Erythroblast (primary cell): ENCODE measurements at regions not wholly inside any gene's neighbourhood (a gene's known extent, or its start where the extent isn't known, plus 50 kb on each side); places are given as distances from the start of the nearest gene placed in this dataset.

Experiments
- GATA1 ChIP-seq: IDR thresholded peaks from 2 replicates; pipeline ENCODE4 v1.6.1; 2011; ENCODE audit warnings: low read depth, mild to moderate bottlenecking, control low read depth, low read length, moderate library complexity
- POLR2A ChIP-seq: IDR thresholded peaks from 2 replicates; pipeline ENCODE4 v1.6.1; 2011; ENCODE audit warnings: mild to moderate bottlenecking, low read length

GRCh38 chr6:49030251-49031020 lies 432.6 kb downstream of the MMUT start:
- no peak for TF ChIP-seq POLR2A
- no peak for TF ChIP-seq GATA1
